ENCODE measurements at regions not wholly inside any gene's neighbourhood (a gene's known extent, or its start where the extent isn't known, plus 50 kb on each side); places are given as distances from the start of the nearest gene placed in this dataset.
"Not testable (repeated sequence)": the region's sequence is repeated elsewhere in the genome, so short reads cannot be mapped to it uniquely, and the experiment has no call there.

- ChIA-PET CTCF (no interaction called here), POLR2A (no interaction called here)
- ATAC-seq: no peak
- no peak overlapping the region for H3K4me3 Mint-ChIP-seq
- H3K27me3 Mint-ChIP-seq (ENCODE audit: low read depth): no peaks in the 10 kb centered on the region
- H3K4me1 Mint-ChIP-seq (ENCODE audit: low read depth): no peaks in the 10 kb centered on the region
- H3K9me3 Mint-ChIP-seq (ENCODE audit: insufficient read depth): peaks cover 21% of the 10 kb centered on the region
- DNase-seq: no peak
- no peaks in the 10 kb centered on the region for H3K36me3 Mint-ChIP-seq (ENCODE audit: low read depth)
- H3K27ac Mint-ChIP-seq: no peak overlapping the region
Measured at GRCh38 chr4:63155561-63155960, 1253.7 kb downstream of the TECRL start.

- no peak overlapping the region for H3K4me3 Mint-ChIP-seq
- H3K27ac Mint-ChIP-seq: no peak overlapping the region
- peaks cover 17% of the 10 kb centered on the region for H3K9me3 Mint-ChIP-seq (ENCODE audit: insufficient read depth)
- H3K4me1 Mint-ChIP-seq (ENCODE audit: low read depth): no peaks in the 10 kb centered on the region
- ChIA-PET POLR2A (no interaction called here), CTCF (no interaction called here)
- H3K36me3 Mint-ChIP-seq (ENCODE audit: low read depth): no peaks in the 10 kb centered on the region
- no peak for DNase-seq
- no peaks in the 10 kb centered on the region for H3K27me3 Mint-ChIP-seq (ENCODE audit: low read depth)
- no peak for ATAC-seq
Measured at GRCh38 chr4:63123441-63123840, 1285.8 kb downstream of the TECRL start.

GRCh38 chr4:63122955-63123354 is 1286.3 kb downstream of the TECRL start:
- ATAC-seq (no peak), DNase-seq (no peak)
- no peaks in the 10 kb centered on the region for H3K4me1 Mint-ChIP-seq (ENCODE audit: low read depth)
- no peak overlapping the region for H3K4me3 Mint-ChIP-seq
- no peaks in the 10 kb centered on the region for H3K36me3 Mint-ChIP-seq (ENCODE audit: low read depth)
- H3K27me3 Mint-ChIP-seq (ENCODE audit: low read depth): no peaks in the 10 kb centered on the region
- H3K27ac Mint-ChIP-seq: no peak overlapping the region
- ChIA-PET POLR2A (no interaction called here), CTCF (no interaction called here)
- H3K9me3 Mint-ChIP-seq (ENCODE audit: insufficient read depth): peaks cover 17% of the 10 kb centered on the region

- Mint-ChIP-seq H3K36me3 (ENCODE audit: low read depth) (no peaks in the 10 kb centered on the region), H3K27ac (no peak overlapping the region), H3K9me3 (ENCODE audit: insufficient read depth) (peaks cover 12% of the 10 kb centered on the region), H3K27me3 (ENCODE audit: low read depth) (no peaks in the 10 kb centered on the region), H3K4me1 (ENCODE audit: low read depth) (no peaks in the 10 kb centered on the region), H3K4me3 (no peak overlapping the region)
- ATAC-seq: no peak
- DNase-seq: no peak
- CTCF ChIA-PET: no interaction called here
- POLR2A ChIA-PET: no interaction called here
Measured at GRCh38 chr4:63106600-63106999, 1302.7 kb downstream of the TECRL start.

- H3K27me3 Mint-ChIP-seq (ENCODE audit: low read depth): no peaks in the 10 kb centered on the region
- no peaks in the 10 kb centered on the region for H3K36me3 Mint-ChIP-seq (ENCODE audit: low read depth)
- ATAC-seq (no peak), DNase-seq (no peak)
- ChIA-PET CTCF (no interaction called here), POLR2A (no interaction called here)
- H3K4me3 Mint-ChIP-seq: no peak overlapping the region
- no peaks in the 10 kb centered on the region for H3K4me1 Mint-ChIP-seq (ENCODE audit: low read depth)
- H3K9me3 Mint-ChIP-seq (ENCODE audit: insufficient read depth): peaks cover 12% of the 10 kb centered on the region
- no peak overlapping the region for H3K27ac Mint-ChIP-seq
Measured at GRCh38 chr4:63105839-63106238, 1303.4 kb downstream of the TECRL start.

- no peaks in the 10 kb centered on the region for H3K27me3 Mint-ChIP-seq (ENCODE audit: low read depth)
- H3K4me1 Mint-ChIP-seq (ENCODE audit: low read depth): no peaks in the 10 kb centered on the region
- no peak overlapping the region for H3K4me3 Mint-ChIP-seq
- DNase-seq (no peak), ATAC-seq (no peak)
- H3K27ac Mint-ChIP-seq: no peak overlapping the region
- ChIA-PET POLR2A (no interaction called here), CTCF (no interaction called here)
- H3K9me3 Mint-ChIP-seq (ENCODE audit: insufficient read depth): peaks cover 13% of the 10 kb centered on the region
- H3K36me3 Mint-ChIP-seq (ENCODE audit: low read depth): no peaks in the 10 kb centered on the region
Measured at GRCh38 chr4:63090641-63091040, 1318.6 kb downstream of the TECRL start.

- Mint-ChIP-seq H3K27me3 (ENCODE audit: low read depth) (no peaks in the 10 kb centered on the region), H3K4me3 (no peak overlapping the region), H3K27ac (no peak overlapping the region), H3K36me3 (ENCODE audit: low read depth) (no peaks in the 10 kb centered on the region), H3K9me3 (ENCODE audit: insufficient read depth) (peaks cover 26% of the 10 kb centered on the region), H3K4me1 (ENCODE audit: low read depth) (no peaks in the 10 kb centered on the region)
- no peak for DNase-seq
- CTCF ChIA-PET: no interaction called here
- POLR2A ChIA-PET: no interaction called here
- no peak for ATAC-seq
Measured at GRCh38 chr4:63085091-63085490, 1324.2 kb downstream of the TECRL start.

GRCh38 chr4:63080934-63081333 is 1328.3 kb downstream of the TECRL start:
- CTCF ChIA-PET: no interaction called here
- Mint-ChIP-seq H3K9me3 (ENCODE audit: insufficient read depth) (peaks cover 20% of the 10 kb centered on the region), H3K4me1 (ENCODE audit: low read depth) (no peaks in the 10 kb centered on the region), H3K27ac (no peak overlapping the region), H3K27me3 (ENCODE audit: low read depth) (no peaks in the 10 kb centered on the region), H3K4me3 (no peak overlapping the region), H3K36me3 (ENCODE audit: low read depth) (no peaks in the 10 kb centered on the region)
- POLR2A ChIA-PET: no interaction called here
- DNase-seq (no peak), ATAC-seq (no peak)

GRCh38 chr4:63063760-63064159 is 1345.5 kb downstream of the TECRL start:
- ATAC-seq (no peak), DNase-seq (no peak)
- Mint-ChIP-seq H3K4me3 (no peak overlapping the region), H3K9me3 (ENCODE audit: insufficient read depth) (peaks cover 17% of the 10 kb centered on the region), H3K36me3 (ENCODE audit: low read depth) (no peaks in the 10 kb centered on the region), H3K27me3 (ENCODE audit: low read depth) (no peaks in the 10 kb centered on the region), H3K4me1 (ENCODE audit: low read depth) (no peaks in the 10 kb centered on the region), H3K27ac (no peak overlapping the region)
- ChIA-PET CTCF (no interaction called here), POLR2A (no interaction called here)

- H3K4me1 Mint-ChIP-seq (ENCODE audit: low read depth); DNase-seq; POLR2A ChIA-PET; ATAC-seq; H3K36me3 Mint-ChIP-seq (ENCODE audit: low read depth); H3K4me3 Mint-ChIP-seq; CTCF ChIA-PET; H3K27me3 Mint-ChIP-seq (ENCODE audit: low read depth); H3K27ac Mint-ChIP-seq: not testable (repeated sequence)
- peaks cover 14% of the 10 kb centered on the region for H3K9me3 Mint-ChIP-seq (ENCODE audit: insufficient read depth)
Measured at GRCh38 chr4:63062891-63063290, 1346.4 kb downstream of the TECRL start.

- ATAC-seq: no peak
- Mint-ChIP-seq H3K4me3 (no peak overlapping the region), H3K36me3 (ENCODE audit: low read depth) (no peaks in the 10 kb centered on the region), H3K4me1 (ENCODE audit: low read depth) (no peaks in the 10 kb centered on the region), H3K27ac (no peak overlapping the region), H3K27me3 (ENCODE audit: low read depth) (no peaks in the 10 kb centered on the region), H3K9me3 (ENCODE audit: insufficient read depth) (peaks cover 4% of the 10 kb centered on the region)
- no peak for DNase-seq
- CTCF ChIA-PET: no interaction called here
- POLR2A ChIA-PET: no interaction called here
Measured at GRCh38 chr4:63049726-63050125, 1359.5 kb downstream of the TECRL start.

- Mint-ChIP-seq H3K4me3 (no peak overlapping the region), H3K27me3 (ENCODE audit: low read depth) (no peaks in the 10 kb centered on the region), H3K9me3 (ENCODE audit: insufficient read depth) (peaks cover 4% of the 10 kb centered on the region), H3K4me1 (ENCODE audit: low read depth) (no peaks in the 10 kb centered on the region), H3K27ac (no peak overlapping the region), H3K36me3 (ENCODE audit: low read depth) (no peaks in the 10 kb centered on the region)
- CTCF ChIA-PET: no interaction called here
- POLR2A ChIA-PET: no interaction called here
- ATAC-seq: no peak
- no peak for DNase-seq
Measured at GRCh38 chr4:63049278-63049677, 1360.0 kb downstream of the TECRL start.

- Mint-ChIP-seq H3K27ac (no peak overlapping the region), H3K4me3 (no peak overlapping the region), H3K4me1 (ENCODE audit: low read depth) (no peaks in the 10 kb centered on the region), H3K27me3 (ENCODE audit: low read depth) (no peaks in the 10 kb centered on the region), H3K36me3 (ENCODE audit: low read depth) (no peaks in the 10 kb centered on the region), H3K9me3 (ENCODE audit: insufficient read depth) (peaks cover 8% of the 10 kb centered on the region)
- ChIA-PET CTCF (no interaction called here), POLR2A (no interaction called here)
- ATAC-seq (no peak), DNase-seq (no peak)
Measured at GRCh38 chr4:63036159-63036866, 1372.9 kb downstream of the TECRL start.
